Medulla oblongata (tissue), 1 donor: ENCODE measurements at regions not wholly inside any gene's neighbourhood (a gene's known extent, or its start where the extent isn't known, plus 50 kb on each side); places are given as distances from the start of the nearest gene placed in this dataset.

ENCODE experiments used
- DNase-seq: peaks from one replicate; pipeline ENCODE4 v3.0.0-alpha.2; 2015; ENCODE audit errors: extremely low spot score

GRCh38 chr12:13680916-13681315 is 300.5 kb downstream of the GRIN2B start:
- DNase-seq = no peak

- DNase-seq = no peak
Observed at GRCh38 chr12:13676880-13677279, 304.5 kb downstream of the GRIN2B start.

DNA sequence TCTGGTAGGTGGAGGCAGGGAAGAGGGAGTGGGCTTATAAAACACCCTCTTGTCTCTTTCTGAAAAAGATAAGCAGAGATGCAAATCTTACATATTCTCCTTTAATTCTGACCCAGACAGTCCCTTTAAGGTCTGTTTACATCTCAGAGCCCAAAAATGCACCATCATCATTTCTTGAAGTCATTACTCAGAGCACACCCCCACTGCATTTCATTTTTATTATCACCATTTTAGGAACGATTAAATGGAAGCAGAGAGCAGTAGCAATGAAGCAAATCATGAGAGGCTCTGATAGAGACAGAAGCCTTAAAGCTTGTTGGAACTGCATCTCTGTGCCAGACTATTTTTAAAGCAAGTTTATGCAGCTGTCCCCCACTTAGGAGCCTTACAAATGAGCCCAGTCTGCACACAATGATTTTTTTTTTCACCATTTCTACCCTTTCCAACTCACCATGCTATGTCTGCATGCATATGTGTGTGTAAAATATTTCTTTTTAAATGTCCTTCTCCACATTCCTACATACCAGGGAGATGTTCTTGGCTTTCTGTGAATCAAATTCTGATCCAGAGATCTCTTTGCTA is 311.0 kb downstream of the GRIN2B start:
- no peak for DNase-seq

- DNase-seq = no peak
Observed at GRCh38 chr12:13668880-13669279, 312.5 kb downstream of the GRIN2B start.

- no peak for DNase-seq
Observed at GRCh38 chr12:13666806-13667205, 314.6 kb downstream of the GRIN2B start.

GRCh38 chr12:13661005-13661887 is 320.2 kb downstream of the GRIN2B start:
- peak; percentile 80 for DNase-seq

- DNase-seq = no peak
Observed at GRCh38 chr12:13654456-13654855, 326.9 kb downstream of the GRIN2B start.

DNA sequence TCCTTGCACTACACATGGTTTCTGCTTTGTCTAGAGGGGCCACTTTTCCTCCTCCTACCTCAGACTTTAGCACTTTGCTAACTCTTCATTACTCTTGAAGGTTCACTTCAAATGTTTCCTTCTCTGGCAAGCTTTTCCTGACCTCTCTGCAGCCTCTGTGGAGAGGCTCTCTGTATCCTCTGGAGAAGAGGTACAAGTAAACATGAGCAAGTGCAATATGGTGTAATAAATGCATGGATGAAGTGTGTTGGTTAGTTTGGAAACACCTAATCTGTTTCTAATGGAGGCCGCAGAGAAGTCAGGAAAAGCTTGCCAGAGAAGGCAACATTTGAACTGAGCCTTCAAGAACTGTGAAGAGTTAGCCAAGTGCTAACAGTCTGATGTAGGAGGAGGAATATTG is 329.3 kb downstream of the GRIN2B start:
- DNase-seq = no peak

DNA sequence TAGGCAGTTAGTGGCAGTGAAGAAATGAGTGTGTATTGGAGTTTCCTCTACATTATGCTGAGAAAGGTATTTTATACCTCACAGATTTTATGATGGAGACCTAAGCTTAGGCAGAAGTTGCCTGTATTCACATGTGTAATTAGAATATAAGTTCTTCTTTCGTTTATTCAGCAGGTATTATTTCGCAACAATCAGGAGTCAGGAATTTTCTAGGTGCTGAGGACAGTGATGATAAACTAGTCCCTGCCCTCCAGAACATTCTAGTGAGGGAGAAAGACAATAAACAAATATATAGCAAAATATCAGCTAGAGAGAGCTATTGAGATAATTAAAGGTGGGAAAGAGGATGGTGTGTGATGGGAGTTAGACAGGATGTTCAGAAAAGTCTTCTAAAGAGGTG is 345.7 kb downstream of the GRIN2B start:
- no peak for DNase-seq

DNA sequence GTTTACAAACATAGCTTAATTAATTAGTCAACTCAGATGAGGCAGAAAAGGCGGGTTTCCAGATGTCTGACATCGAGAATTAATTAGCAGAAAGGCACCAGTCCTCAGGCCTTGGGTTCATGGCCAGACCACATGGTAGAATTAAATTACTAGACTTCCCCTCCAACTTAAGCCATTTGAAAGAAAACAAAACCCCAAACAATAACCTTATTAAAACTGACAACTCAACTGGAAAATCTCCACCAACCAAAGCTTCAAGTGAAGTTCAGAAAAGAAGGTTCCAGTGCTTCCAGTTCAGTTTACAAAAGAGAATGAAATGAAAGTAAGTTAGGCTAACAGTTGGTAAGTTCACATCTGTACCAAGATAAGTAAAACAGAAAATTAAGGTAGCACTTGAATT is 349.5 kb downstream of the GRIN2B start:
- DNase-seq = peak; percentile 73

DNA sequence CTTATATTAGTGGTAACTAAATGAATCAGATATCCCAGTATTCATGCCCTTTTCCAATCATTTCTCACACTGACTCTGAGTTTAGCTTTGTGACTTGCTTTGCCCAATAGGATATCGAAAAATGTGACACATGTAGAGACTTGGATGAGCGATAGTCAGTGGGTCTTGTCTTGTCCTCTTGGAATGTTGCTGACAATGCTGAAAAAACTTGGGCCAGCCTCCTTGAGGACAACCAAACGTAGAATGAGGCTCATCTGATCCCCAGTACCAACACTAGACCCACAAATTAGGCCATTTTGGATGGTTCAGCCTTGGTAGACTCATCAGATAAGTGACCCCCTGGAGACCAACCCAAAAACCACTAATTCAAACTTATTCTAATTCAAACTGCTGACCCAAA is 351.0 kb downstream of the GRIN2B start:
- no peak for DNase-seq

GRCh38 chr12:13628067-13628466 is 353.3 kb downstream of the GRIN2B start:
- DNase-seq = no peak

- DNase-seq = no peak
Observed at GRCh38 chr12:13627536-13627935, 353.9 kb downstream of the GRIN2B start.

DNA sequence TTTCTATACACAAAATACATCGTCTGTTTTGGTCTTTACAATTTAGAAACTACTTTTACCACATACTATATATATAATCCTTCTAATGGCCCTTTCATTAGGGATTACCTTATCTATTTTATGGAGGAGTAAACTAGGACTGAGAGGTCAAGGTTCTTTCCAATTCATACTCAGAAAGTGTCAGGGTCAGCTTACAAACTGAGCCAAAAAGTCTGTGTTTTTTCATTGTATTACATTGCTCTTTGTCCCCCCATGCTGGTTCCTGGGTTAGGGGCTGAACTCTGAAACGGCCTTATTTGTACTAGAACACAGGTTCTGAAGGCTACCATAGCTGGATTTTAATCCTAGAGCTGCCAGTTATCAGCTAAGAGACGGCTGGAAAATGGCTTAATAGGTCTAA is 368.1 kb downstream of the GRIN2B start:
- no peak for DNase-seq

- no peak for DNase-seq
Observed at GRCh38 chr12:13609894-13610679, 371.3 kb downstream of the GRIN2B start.

GRCh38 chr12:13606290-13606689 is 375.1 kb downstream of the GRIN2B start:
- no peak for DNase-seq

GRCh38 chr12:13603953-13604352 is 377.4 kb downstream of the GRIN2B start:
- DNase-seq = no peak

- DNase-seq = no peak
Observed at GRCh38 chr12:13602172-13602571, 379.2 kb downstream of the GRIN2B start.

DNA sequence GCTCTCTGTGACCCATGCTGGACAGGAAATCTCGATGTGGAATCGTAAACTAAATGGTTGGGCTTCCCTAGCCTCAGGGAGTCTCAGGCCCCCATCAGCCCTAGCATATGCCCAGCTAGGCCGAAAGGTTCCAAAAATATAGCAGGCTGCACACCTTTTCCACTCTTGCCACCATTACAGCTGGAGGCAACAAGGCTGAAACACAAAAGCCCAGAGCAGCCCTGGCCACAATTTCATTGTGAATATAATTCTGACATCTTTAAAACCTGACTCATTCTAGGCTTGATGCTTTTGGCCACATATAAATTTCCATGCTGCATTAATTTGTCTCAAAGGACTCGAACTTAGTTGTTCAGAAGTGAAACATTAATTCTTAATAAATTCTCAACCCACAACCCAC is 382.2 kb downstream of the GRIN2B start:
- no peak for DNase-seq

GRCh38 chr12:13597837-13598236 is 383.6 kb downstream of the GRIN2B start:
- DNase-seq = no peak

DNA sequence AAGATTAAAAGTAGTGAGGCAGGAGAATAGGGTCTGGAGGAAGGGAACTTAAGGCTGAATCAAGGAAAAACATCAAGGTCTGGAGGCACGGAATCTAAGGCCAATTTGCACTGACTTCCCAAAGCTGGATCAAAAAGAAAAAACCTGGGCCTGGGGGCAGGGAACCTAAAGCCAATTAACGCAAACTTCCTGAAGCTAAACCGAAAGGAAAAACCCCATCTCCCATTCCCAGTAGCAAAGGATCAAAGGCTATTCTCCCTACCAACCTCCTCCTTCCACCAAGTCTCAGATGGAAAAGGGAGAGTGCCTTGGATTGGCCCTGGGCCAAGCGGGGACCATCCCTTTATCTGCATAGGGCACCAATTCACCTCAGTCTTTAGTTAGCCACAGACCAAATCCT is 384.2 kb downstream of the GRIN2B start:
- no peak for DNase-seq

- DNase-seq = no peak
Observed at GRCh38 chr12:13596714-13597113, 384.7 kb downstream of the GRIN2B start.
